ENCODE measurements at regions not wholly inside any gene's neighbourhood (a gene's known extent, or its start where the extent isn't known, plus 50 kb on each side); places are given as distances from the start of the nearest gene placed in this dataset.

GRCh38 chr10:78539247-78539766 lies 505.6 kb downstream of the RPS24 start:
- no peaks in the 10 kb centered on the region for H3K79me2 ChIP-seq (ENCODE audit: insufficient read depth, low read depth, low read length)
- TF ChIP-seq CTCF (conservative IDR thresholded peaks at IDR 0.05; ENCODE audit: low read length): no peak
- TF ChIP-seq EZH2phosphoT487 (IDR thresholded peaks at IDR 0.05; ENCODE audit: borderline replicate concordance, low read depth, low read length): no peak
- no peaks in the 10 kb centered on the region for H3K9me3 ChIP-seq (ENCODE audit: low read length)
- no peaks in the 10 kb centered on the region for H4K20me1 ChIP-seq (ENCODE audit: insufficient read depth, low read length)
- intact Hi-C loops (cut with micrococcal nuclease; ENCODE audit: unreplicated experiment): no loop called here
- POLR2A ChIA-PET: no interaction called here
- H3K4me1 ChIP-seq (ENCODE audit: insufficient read depth, low read length, poor library complexity, severe bottlenecking): no peaks in the 10 kb centered on the region
- no TSS peak for BruUV-seq (replicated peaks)
- no peaks in the 10 kb centered on the region for H3K36me3 ChIP-seq (ENCODE audit: insufficient read depth, low read length)
- H3K27ac ChIP-seq (ENCODE audit: low read depth, low read length, poor library complexity, severe bottlenecking): no peak overlapping the region
- H3K9me2 ChIP-seq (ENCODE audit: insufficient read depth, low read length): no peaks in the 10 kb centered on the region
- no peak overlapping the region for H2AFZ ChIP-seq (ENCODE audit: low read length)
- CTCF ChIA-PET (ENCODE audit: unreplicated experiment): no interaction called here
- no peak overlapping the region for H3K4me3 ChIP-seq (ENCODE audit: low read depth, low read length, poor library complexity, severe bottlenecking)
- DNase-seq (ENCODE audit: low spot score): no peak
- H3K4me2 ChIP-seq (ENCODE audit: low read length): no peak overlapping the region

GRCh38 chr10:78540355-78541076 lies 506.9 kb downstream of the RPS24 start:
- intact Hi-C loops (cut with micrococcal nuclease; ENCODE audit: unreplicated experiment): no loop called here
- no peak for DNase-seq (ENCODE audit: low spot score)
- Histone ChIP-seq H4K20me1 (ENCODE audit: insufficient read depth, low read length) (no peaks in the 10 kb centered on the region), H3K36me3 (ENCODE audit: insufficient read depth, low read length) (no peaks in the 10 kb centered on the region), H3K4me1 (ENCODE audit: insufficient read depth, low read length, poor library complexity, severe bottlenecking) (no peaks in the 10 kb centered on the region), H2AFZ (ENCODE audit: low read length) (no peak overlapping the region), H3K9me2 (ENCODE audit: insufficient read depth, low read length) (no peaks in the 10 kb centered on the region), H3K27ac (ENCODE audit: low read depth, low read length, poor library complexity, severe bottlenecking) (no peak overlapping the region), H3K4me3 (ENCODE audit: low read depth, low read length, poor library complexity, severe bottlenecking) (no peak overlapping the region), H3K4me2 (ENCODE audit: low read length) (no peak overlapping the region), H3K9me3 (ENCODE audit: low read length) (no peaks in the 10 kb centered on the region), H3K79me2 (ENCODE audit: insufficient read depth, low read depth, low read length) (no peaks in the 10 kb centered on the region)
- TF ChIP-seq CTCF (conservative IDR thresholded peaks at IDR 0.05; ENCODE audit: low read length) (no peak), EZH2phosphoT487 (IDR thresholded peaks at IDR 0.05; ENCODE audit: borderline replicate concordance, low read depth, low read length) (no peak)
- ChIA-PET POLR2A (no interaction called here), CTCF (ENCODE audit: unreplicated experiment) (no interaction called here)
- BruUV-seq (replicated peaks): no TSS peak

GRCh38 chr10:78541481-78542140 lies 507.9 kb downstream of the RPS24 start:
- no TSS peak for BruUV-seq (replicated peaks)
- Histone ChIP-seq H3K9me2 (ENCODE audit: insufficient read depth, low read length) (no peaks in the 10 kb centered on the region), H3K4me2 (ENCODE audit: low read length) (no peak overlapping the region), H4K20me1 (ENCODE audit: insufficient read depth, low read length) (no peaks in the 10 kb centered on the region), H2AFZ (ENCODE audit: low read length) (no peak overlapping the region), H3K36me3 (ENCODE audit: insufficient read depth, low read length) (no peaks in the 10 kb centered on the region), H3K4me1 (ENCODE audit: insufficient read depth, low read length, poor library complexity, severe bottlenecking) (no peaks in the 10 kb centered on the region), H3K4me3 (ENCODE audit: low read depth, low read length, poor library complexity, severe bottlenecking) (no peak overlapping the region), H3K9me3 (ENCODE audit: low read length) (no peaks in the 10 kb centered on the region), H3K27ac (ENCODE audit: low read depth, low read length, poor library complexity, severe bottlenecking) (no peak overlapping the region), H3K79me2 (ENCODE audit: insufficient read depth, low read depth, low read length) (no peaks in the 10 kb centered on the region)
- intact Hi-C loops (cut with micrococcal nuclease; ENCODE audit: unreplicated experiment): no loop called here
- no peak for DNase-seq (ENCODE audit: low spot score)
- TF ChIP-seq EZH2phosphoT487 (IDR thresholded peaks at IDR 0.05; ENCODE audit: borderline replicate concordance, low read depth, low read length): no peak
- no peak for TF ChIP-seq CTCF (conservative IDR thresholded peaks at IDR 0.05; ENCODE audit: low read length)
- ChIA-PET CTCF (ENCODE audit: unreplicated experiment) (no interaction called here), POLR2A (no interaction called here)

All from OCI-LY7 (cell line).